Dedifferentiated amniotic fluid mesenchymal stem cell (primary cell): ENCODE measurements at regions not wholly inside any gene's neighbourhood (a gene's known extent, or its start where the extent isn't known, plus 50 kb on each side); places are given as distances from the start of the nearest gene placed in this dataset.
"Not testable (repeated sequence)": the region's sequence is repeated elsewhere in the genome, so short reads cannot be mapped to it uniquely, and the experiment has no call there.

ENCODE experiments used
- DNase-seq: peaks from one replicate; pipeline ENCODE4 v3.0.0-alpha.2; 2016; ENCODE audit errors: extremely low spot score

DNA sequence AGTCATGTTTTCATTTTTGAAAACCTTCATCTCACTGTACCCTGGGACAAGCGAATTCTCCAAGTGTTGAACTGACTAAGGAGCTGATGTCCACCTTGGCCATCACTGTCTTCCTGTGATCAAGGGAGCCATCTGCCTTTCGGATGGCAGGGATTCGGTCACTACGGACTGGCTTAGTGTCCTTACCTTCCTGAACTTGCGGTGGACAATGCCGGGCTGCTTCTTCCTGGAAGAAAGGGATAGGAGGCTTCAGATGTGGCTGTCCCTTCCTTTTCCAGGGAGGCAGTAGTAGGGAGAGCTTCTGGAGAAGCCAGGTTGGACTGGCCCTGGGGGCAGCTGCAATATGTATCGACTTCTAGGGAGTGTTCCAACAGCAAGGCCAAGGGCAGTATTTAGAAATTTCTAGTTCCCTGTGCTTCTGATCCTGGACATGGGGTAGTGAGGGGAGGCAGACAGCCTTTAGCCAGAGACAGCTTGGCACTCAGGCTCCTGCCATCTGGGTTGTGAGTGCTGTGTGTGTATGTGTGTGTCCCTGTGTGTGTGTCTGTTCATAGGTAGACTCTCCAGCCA lies 114.6 kb downstream of the IER5 start:
- DNase-seq, result no peak

DNA sequence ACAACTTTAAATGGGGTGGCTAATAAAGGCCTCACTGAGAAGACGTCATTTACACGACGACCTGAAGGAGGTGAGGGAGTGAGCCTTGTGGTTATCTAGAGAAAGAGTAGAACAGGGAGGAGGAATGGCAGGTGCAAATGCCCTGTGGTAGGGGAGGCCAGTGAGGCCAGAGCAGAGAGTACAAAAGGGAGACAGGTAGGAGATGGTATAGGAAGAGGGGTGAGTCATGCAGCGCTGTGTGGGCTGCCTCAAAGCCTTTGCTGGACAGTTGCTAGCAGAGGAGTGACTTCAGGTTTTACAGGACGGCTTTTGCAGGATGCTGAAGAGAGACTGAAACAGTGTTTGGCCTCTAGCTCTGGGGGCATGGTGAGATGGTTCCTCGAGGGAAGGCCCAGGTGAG lies 116.0 kb downstream of the IER5 start:
- DNase-seq, result no peak

DNA sequence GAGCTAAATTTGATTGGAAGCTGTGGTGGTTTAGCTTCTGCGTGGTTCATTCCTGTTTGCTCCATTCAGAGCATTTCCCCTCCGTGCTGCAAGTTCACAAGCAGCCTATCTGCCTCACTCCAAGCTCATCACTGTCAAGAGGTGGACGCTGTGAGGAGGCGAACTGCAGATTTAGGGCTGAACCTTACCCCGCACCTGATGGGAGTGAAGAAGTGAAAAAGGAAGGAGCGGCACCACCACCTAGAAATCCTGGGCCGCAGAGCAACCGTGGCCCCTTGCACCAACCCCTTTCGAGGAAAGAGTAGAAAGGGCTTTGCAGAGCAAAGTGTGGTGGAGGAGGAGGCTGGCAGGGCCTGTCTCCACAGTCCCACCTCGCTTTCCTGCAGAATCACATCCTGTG lies 117.4 kb downstream of the IER5 start:
- no peak for DNase-seq

DNA sequence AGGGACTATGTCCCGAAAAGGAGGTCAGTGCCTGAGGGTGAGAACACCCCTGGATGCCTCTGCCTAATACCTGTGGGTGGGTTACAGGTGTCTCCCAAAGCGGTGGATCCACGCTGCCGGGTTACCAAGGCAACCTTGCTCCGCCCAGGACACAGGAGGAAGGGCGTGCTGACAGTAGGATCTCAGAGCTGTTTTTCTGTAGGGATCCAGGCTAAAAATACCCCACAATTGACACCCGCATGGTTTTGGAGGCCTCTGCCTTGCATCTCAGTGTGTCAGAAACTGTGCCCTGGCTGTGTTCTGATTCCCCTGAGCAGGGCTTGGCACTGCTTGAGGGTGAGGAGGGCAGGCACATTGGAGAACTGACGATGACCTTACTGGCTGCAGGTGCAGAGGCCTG lies 118.0 kb downstream of the IER5 start:
- DNase-seq, result no peak

DNA sequence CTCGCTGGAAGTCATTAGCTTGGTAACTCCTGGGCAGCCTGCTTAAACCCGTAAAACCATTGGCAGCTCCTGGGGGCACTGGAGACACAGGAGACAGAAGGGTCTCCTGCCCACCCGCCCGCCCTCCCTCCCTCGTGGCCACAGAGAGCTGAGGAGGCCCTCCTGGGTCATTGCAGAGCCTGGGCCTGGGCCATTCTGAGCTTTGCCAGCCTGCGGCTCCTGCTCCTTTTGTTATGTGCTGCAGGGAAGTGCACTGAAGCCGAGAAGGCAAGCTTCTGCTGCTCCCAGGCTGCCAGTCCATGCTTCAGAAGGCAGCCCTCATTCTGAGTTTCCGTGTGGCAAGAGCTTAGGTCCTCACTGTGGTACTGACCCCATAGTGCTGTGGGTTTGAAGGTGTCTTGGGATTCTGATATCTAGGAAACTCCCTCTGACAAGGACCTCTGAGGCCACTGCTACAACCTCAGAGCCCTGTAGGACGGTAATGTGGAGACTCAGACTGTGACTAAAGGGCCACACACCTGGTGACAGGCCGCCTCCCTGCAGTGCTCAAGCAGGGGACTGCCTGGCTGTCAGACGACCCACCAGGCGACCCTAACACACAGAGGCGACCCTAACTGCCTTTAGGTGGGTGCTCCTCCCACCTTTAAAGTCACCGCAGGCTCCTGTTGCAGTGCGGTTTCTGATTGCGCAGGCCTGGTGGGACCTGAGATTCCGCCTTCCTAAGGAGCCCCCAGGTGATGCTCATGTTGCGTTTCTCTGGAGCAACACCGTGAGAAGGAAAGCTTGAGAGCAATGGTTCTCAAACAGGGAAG lies 118.7 kb downstream of the IER5 start:
- no peak for DNase-seq

DNA sequence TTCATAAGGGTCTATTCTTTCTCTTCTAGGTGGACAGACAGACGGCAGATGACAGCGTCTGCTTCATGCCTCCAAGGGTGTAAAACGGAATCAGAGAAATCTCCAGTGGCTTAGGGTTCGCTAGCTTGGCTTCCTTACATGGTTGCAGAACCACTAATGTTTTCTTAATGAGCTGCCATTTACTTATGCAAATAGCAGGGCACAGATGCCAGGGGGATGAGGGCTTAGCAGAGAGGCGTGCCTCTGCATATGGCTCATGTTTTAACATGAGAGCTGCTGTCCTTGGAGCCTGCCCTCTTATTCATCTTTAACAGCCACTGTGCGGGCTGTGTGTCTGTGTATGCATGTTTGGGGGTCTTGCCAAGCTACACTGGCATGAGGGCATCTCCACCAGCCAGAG lies 119.6 kb downstream of the IER5 start:
- DNase-seq, result no peak

DNA sequence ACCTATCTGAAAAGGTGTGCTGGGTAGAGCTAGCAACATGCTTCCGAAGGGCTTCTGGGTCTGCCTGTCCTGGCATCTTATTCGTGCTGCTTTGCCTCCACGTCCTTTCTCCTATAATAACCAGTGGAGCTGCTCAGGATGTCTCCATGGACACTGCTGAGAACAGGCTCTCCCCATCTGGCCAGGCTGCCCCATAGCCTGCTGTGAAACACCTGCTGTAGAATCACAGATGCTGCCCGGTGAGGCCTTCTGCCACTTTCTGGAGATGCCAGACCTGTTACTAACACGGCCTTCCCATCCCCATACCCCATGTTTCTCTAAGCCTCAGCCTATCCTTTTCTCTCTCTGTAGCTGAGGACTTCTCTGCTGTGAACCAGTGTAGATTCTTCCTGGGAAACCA lies 120.5 kb downstream of the IER5 start:
- no peak for DNase-seq

DNA sequence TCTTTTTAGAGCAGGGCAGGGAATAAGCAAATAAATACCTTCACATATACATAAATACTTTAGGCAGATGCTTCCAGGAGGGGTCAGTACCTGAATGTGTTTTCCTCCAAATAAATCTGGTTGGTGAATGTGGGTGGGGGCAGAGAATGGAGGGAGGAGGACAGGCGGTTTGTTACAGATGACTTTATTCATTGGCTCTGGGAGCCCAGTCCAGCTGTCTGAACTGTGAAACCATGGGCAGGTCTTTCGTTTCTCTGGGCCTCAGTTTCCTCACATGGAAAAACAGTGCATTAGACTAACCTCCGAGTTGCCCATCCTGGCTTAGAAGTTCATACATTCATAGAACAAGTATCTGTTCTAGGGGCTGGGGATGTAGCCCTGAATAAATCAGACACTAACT lies 124.6 kb downstream of the IER5 start:
- DNase-seq, result no peak

DNA sequence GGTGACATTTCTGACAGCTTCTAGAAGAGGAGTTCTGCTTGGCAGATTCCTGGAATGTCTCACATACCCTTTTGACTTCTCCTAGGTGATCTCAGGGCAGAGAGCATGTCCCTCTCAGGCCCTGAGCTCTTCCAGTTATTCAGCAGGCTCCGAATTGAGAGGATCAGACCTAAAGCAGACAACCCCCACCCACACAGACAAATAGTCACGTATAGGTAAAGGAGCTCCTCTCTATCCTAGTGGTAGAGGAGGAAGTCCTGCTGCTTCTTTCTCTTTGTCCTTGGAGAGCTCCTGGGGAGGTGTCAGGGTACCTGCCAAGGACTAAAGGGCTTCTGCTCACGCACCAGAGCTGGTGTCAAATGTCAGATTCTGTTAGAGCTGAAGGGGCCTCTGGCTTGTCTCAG lies 128.1 kb downstream of the IER5 start:
- DNase-seq, result no peak

DNA sequence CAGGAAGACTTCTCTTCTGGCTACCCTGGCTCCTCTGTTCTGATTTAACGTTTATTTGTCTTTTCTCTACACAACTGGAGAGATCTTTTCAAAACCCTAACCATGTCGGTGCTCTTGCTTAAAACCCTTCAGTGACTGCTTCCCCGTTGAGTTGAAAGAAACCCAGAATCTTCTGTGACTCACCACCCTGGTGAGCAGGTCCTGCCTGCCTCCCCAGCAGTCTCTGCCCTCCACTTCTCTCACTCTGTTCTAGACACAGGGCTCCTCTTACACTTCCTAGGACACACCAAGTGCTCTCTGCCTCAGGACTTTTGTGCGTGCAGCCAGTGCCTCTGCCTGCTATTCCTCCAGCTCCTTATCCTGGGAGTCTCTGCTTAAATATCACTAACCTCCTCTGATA lies 131.4 kb downstream of the IER5 start:
- DNase-seq, result no peak

DNA sequence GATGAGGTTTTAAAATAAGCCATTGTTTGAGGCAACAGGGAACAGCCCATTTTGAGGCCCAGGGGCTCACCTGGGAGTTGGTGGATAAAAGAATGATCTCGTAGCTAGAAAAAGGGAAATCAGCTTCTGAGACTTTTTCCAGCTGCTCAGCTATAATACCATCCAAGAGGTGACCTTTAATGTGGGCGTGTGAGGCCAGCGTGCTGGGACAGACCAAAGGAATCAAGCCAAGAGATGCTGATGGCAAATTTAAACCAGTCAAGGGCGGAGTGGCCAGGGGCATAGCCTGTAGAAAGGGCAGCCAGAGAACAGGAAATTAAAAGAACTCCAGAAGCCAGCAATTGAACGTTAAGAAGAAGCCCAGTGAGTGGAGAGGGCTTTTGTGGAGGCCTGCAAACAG lies 132.6 kb downstream of the IER5 start:
- no peak for DNase-seq

DNA sequence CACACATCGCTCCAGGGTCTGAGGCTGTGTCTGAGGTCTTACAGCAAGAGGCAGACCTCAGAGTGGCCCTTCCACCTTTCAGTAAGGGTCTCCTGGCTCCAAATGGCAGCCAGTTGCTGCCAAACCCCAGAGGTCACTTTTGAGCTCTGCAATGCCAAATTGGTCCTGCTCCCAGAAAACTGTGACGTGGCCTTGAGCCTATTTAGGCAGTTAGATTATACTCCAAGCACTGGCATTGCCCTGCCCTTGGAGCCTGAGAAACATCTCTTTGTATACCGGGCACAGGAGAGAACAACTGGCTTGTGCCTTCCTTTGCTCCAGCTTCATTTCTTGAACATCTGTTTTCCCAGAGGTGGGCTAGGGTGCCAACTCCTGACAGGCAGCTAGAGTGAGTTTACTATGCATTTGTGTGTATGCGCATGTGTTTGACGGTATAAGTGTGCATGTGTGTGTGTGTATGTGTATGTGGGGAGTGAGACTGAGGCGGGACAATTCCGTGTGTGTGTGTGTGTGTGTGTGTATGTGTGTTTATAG lies 134.5 kb downstream of the IER5 start:
- DNase-seq, result no peak

DNA sequence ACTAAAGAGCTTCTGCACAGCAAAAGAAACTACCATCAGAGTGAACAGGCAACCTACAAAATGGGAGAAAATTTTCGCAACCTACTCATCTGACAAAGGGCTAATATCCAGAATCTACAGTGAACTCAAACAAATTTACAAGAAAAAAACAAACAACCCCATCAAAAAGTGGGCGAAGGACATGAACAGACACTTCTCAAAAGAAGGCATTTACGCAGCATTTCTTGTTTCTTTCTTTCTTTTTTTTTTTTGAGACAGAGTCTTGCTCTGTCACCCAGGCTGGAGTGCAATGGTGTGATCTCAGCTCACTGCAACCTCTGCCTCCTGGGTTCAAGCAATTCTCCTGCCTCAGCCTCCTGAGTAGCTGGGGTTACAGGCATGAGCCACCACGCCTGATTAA lies 138.2 kb downstream of the IER5 start:
- not testable (repeated sequence) for DNase-seq

DNA sequence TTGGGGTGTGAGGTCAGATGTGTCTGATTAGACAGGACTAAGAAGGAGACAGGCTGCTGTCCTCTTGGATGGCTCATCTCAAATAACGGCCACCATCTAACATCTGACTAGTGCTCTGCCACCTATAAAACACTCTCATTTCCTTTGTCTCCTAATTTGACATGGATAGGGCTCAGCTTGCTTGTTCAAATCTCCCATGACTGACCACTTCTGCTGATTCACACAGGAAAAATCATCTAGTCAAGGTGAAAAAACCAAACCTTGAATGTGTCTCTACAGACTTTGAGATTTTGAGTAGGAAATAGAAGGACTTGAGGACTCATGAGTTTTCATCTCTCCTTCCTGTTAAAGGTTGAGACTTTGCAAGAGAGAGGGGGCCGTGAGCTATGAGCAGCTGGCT lies 150.6 kb downstream of the IER5 start:
- no peak for DNase-seq

DNA sequence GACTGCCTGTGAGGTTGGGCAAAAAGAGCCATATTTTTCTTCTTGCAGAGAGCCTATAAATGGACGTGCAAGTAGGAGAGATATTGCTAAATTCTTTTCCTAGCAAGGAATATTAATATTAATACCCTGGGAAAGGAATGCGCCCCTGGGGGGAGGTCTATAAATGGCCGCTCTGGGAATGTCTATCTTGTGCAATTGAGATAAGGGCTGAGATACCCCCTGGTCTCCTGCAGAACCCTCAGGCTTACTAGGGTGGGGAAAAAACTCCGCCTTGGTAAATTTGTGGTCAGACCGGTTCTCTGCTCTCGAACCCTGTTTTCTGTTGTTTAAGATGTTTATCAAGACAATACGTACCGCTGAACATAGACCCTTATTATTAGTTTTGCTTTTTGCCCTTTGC lies 157.8 kb downstream of the IER5 start:
- DNase-seq, result not testable (repeated sequence)

DNA sequence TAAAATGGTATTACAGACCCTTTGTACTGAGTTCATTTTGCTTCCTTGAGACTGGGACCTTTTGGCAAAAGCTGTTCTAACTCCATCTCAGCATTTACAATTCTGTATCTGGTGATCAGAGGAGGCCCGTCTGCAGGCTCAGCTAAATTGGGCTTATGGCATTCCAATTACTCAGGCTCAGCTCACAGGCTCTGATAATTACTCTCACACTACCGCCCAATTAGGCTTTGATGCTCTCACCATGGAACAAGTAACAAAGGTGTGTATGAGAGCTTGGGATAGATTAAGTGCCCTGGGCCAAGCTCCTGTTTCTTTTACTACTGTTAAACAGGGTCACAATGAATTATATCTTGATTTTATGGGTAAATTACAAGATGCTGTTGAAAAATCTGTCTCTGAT lies 159.9 kb downstream of the IER5 start:
- DNase-seq, result not testable (repeated sequence)

DNA sequence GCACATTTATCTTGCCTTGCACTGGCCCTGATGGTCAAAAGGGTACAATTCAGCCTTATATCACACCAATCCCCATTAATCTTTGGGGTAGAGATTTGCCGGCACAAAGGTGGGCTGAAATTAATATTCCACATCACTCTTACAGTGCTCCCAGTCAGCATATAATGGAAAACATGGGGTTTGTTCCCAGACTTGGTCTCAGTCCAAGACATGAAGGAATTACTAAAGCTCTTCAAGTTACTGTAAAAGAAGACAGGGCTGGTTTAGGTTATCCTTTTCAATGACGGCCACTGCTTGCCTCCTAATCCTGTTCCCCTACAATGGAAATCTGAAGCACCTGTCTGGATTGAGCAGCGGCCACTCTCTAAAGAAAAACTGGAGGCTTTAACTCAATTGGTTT lies 160.7 kb downstream of the IER5 start:
- DNase-seq, result no peak

DNA sequence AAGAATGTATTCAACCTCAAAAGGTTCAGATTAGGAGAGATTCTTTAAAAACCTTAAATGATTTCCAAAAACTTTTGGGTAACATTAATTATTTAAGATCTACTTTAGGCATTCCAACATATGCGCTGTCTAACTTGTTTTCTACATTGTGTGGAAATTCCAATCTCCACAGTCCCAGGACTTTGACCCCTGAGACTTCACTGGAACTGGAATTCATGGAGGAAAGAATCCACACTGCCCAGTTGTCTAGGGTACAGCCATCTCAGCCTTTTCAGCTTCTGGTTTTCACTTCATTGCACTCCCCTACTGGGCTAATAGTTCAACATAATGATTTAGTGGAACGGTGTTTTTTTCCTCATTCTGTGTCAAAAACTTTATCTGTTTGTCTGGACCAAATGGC lies 161.5 kb downstream of the IER5 start:
- DNase-seq, result no peak

DNA sequence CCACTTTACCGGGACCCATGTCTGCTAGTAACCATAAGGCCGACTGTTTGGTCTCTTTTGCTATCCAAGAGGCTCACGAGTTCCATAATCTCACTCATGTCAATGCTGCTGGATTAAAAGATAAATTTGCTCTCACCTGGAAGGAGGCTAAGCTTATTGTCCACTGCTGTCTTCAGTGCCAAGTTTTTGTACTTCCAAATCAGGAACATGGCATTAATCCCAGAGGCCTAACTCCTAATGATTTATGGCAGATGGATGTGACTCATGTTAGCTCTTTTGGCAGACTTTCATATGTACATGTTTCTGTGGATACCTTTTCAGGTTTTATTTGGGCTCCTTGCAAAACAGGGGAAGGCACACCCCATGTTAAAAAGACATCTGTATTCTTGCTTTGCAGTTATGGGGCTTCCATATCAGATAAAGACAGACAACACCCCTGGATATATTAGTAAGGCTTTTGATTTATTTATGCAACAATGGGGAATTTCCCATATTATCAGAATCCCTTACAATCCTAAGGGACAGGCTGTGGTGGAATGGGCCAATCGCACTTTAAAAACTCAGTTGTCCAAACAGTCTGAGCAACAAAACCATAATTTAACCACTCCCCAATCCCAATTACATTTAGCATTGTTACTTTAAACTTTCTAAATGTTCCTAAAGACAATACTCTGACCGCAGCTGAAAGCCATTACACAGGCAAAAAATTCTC lies 162.7 kb downstream of the IER5 start:
- no peak for DNase-seq

DNA sequence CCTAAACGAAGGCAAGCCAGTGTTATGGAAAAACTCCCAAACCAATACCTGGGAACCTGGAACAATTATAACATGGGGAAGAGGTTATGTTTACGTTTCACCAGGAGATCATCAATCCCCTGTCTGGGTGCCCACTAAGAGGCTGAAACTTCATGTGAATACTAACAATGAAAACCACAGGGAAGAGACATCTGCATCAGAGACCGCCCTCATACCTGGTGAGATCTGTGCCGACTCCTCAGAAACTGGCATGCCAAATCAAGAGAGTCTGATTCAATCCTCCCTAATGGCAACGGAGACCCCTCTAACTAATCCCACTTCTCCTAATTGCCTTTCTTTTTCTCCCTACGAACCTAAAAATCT lies 163.2 kb downstream of the IER5 start:
- DNase-seq, result no peak

DNA sequence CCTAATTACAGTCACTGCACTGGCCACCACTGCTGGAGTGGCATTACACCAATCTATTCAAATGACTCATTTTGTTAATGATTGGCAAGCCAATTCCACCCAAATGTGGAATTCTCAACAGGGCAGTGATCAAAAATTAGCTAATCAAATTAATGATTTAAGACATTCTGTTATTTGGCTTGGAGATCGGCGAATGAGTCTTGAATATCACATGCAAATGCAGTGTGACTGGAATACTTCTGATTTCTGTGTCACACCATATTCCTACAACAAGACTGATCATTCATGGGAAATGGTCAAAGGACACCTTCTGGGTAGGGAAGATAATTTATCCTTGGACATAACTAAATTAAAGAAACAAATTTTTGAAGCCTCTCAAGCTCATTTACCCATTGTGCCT lies 165.1 kb downstream of the IER5 start:
- not testable (repeated sequence) for DNase-seq

DNA sequence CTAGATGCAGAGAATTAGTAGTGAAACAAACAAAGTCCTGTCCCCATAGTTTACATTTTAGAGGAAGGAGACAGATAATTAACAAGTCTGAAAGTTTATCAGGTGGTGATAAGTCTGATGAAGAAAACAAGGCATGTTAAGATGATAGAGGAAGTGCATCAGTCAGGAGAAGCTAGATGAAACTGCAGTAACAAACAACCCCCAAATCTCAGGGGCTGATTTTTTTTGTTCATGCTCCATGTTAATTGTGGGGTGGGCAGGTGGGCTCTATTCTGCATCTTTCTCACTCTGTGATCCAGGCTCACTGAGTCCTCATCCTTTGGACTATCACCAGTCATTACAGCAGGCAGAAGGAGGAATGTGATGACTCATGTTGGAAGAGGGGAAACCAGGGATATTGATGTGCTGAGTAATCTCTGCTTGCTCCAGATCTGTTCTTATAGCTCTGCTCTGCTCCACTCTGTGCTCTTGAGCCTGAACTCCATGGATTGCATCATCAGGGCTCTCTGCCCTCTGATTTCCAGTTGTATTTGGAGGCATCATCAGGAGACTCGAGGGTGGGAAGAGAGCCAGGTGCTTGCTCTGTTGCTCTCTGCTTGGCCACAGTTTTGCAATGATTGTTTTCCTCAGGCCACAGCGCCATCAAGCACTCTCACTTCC lies 166.9 kb downstream of the IER5 start:
- DNase-seq, result peak; percentile 91
